MV-4-11 (cell line): ENCODE measurements at regions not wholly inside any gene's neighbourhood (a gene's known extent, or its start where the extent isn't known, plus 50 kb on each side); places are given as distances from the start of the nearest gene placed in this dataset.

Experiments used
- DNase-seq: peaks from one replicate; lab custom pipeline; 2025; lab: John Stamatoyannopoulos, UW

DNA sequence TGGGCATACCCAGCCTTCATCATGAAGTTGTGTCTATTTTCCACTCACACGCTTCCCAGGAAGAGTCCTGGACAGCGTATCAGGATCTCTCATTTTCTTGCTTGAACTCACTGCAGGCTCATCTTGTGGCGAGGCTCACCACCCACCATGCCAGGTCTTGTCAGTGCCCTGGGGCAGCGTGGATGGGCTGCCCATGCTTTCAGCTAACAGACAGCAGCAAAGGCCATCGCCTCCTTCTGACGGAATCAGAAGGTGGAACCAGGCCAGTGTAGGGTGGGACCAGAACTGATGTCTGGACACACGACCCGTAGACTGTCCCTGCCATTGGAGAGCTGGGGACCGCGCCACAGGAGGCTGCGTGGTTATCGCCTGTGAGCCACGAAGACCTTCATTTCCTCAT lies 169.4 kb downstream of the FOXL1 start:
- peak; percentile 34 for DNase-seq

DNA sequence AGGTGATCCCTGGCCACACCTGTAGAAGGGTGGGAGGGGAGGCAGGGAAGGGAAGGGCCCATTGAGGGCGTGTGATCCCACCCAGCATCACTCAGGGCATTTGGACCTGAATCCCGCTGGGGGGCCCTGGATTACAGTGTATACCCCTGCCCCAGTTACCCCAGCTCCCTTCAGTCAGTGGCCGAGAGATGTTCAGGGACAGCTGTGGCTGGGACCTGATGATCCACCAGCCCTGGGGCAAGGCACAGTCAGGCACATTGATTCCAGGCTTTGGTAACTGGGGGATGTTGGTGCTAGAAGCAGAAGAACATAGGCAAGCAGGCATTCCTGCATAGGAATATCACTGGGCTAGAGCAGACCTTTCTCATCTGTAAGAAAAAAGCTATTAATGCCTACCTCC lies 170.3 kb downstream of the FOXL1 start:
- no peak for DNase-seq

GRCh38 chr16:86751076-86752030 lies 173.0 kb downstream of the FOXL1 start:
- DNase-seq: peak; percentile 84

- no peak for DNase-seq
These were observed 174.3 kb downstream of the FOXL1 start for GRCh38 chr16:86752582-86753175.

DNA sequence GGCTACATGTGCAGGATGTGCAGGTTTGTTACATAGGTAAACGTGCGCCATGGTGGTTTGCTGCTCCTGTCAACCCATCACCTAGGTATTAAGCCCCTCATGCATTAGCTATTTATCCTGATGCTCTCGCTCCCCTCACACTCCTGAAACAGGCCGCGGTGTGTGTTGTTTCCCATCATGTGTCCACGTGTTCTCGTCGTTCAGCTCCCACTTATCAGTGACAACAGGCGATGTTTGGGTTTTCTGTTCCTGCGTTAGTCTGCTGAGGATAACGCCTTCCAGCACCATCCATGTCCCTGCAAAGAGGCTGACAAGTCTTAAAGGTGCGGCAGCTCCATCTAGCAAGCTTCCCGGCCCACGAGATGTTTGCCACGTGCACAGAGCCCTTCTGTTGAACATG lies 175.1 kb downstream of the FOXL1 start:
- DNase-seq: no peak

- DNase-seq: no peak
These were observed 177.2 kb downstream of the FOXL1 start for GRCh38 chr16:86755571-86756006.

DNA sequence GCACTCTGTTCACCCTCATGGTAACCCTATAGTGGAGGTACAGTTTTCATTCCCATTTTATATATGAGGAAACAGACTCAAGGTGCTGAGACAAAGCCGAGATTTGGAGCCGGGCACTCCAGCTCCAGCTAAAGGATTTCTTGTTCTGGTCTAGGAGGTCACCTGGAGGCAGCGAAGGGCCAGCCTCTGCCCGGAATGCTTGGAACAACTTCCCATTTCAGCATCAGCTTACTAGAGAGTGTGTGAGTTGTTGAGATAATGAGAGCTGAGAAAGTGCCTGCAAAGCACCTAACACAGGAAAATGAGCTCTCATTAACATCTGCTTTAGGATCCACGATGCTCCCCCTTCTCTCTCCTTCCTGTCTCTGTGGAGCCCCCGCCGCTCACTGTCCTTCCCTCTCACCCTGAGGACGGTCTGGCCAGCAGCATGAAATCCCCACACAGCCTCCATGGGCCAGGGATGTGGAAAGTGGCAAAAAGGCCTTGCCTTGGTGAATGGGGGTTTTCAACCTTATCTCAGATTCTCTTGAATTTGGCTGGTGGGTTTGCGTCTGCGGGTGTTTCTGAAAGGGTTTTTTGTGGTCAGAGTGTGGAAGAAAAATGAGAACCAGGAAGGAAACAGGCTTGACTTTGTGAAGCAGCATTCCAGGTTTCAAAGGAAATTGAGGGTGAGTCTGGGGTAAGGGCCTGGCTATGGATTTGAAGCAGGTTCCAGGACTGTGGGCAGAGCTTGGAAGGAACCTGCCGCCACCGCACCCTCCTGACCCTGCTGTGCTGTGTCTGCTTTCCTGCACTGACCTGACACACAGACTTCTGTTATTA lies 178.7 kb downstream of the FOXL1 start:
- DNase-seq: no peak

DNA sequence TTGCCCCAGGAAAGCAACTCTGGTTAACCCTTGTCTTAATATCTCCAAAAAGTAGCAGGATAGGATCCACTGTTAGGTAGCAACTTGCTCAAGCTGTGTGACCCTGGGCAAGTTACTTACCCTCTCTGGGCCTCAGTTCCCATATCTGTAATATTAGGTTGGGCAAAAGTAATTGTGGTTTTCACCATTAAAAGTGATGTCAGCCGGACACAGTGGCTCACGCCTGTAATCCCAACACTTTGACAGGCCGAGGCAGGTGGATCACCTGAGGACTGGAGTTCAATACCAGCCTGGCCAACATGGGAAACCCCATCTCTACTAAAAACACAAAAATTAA lies 179.3 kb downstream of the FOXL1 start:
- no peak for DNase-seq

DNA sequence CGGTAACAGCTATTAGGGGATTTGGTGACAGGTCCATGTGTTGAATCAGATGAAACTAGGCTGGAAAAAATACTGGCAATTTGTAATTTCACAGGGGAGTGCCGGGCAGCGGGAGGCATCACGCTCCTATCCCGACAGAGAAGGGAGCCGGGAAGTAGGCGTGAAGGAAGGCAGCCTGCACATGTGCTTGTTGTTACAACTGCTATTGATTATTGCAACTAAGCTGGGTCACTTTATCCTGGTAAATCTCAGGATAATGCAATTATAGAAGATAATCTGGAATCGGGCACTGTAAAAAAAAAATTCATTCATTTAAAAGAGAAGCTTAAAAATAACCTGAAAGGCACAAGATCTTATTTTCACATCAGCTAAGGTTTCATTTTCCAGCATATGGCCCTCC lies 180.6 kb downstream of the FOXL1 start:
- no peak for DNase-seq

- no peak for DNase-seq
These were observed 183.0 kb downstream of the FOXL1 start for GRCh38 chr16:86761111-86762031.

DNA sequence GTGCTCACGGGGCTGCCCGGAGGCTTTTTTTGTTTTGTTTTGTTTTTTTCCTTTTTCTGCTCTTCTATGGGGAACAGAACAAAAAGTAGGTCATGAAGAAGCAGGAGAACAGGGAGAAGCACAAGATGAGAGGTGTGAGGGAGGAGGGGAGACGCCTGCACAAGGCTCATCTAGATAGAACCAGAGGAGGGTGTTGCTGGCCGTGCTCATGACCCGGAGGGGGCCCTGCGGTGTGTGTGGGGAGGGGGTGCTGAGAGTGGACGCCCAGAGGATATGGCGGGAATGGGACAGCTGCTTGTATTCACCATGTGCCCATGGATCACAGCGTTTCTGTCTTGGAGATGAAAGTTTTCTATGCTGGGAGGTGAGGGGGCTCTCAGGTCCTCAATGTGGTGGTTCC lies 183.7 kb downstream of the FOXL1 start:
- DNase-seq: no peak

DNA sequence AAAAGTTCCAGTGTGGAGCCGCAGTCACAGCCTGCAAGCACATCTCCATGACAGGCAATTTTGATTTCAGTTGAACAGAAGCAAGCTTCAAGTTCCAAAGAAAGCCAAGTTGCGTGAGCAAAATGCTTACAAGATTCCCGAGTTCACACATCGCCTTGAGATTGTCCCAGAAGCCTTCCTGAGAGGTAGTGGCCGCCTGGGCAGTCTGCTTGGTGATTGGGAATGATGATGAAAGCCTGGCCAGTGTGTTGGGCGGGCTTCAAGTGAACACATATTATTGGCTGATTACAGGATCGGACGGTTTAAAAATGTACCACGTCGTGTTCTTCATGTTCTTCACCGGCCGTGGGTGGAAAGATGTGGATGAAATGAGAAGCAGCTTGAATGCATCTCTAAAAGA lies 185.5 kb downstream of the FOXL1 start:
- DNase-seq: no peak

DNA sequence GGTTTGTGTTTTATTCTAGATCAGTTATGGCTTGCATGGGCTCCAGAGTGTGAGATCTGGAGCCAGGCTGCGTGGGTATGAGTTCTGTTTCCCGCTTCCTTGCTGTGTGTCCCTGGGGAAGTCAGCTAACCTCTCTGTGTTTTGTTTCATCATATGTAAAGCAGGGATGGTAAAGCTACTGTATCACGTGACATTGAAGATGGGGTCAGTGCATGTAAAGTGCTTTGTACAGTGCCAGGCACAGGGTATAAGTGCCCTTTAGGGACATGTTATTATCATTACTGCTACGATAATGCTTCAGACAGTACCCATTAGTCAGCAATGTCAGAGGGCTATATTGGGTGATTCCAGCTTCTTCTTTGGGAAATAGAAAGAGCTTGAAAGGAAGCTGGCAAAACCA lies 186.2 kb downstream of the FOXL1 start:
- DNase-seq: no peak

GRCh38 chr16:86765389-86766026 lies 187.2 kb downstream of the FOXL1 start:
- no peak for DNase-seq

DNA sequence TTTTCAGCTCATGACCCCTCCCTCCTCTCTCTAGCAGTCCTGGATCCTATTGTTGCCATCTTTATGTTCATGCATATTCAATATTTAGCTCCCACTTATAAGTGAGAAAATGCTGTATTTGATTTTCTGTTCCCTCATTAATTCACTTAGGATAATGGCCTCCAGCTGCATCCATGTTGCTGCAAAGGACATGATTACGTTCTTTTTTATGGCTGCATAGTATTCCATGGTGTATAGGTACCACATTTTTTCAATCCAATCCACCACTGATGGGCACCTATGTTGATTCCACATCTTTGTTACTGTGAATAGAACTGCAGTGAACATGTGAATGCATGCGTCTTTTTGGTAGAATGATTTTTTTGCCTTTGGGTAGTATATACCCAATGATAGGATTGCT lies 188.4 kb downstream of the FOXL1 start:
- no peak for DNase-seq

- no peak for DNase-seq
These were observed 190.0 kb downstream of the FOXL1 start for GRCh38 chr16:86768228-86768791.

DNA sequence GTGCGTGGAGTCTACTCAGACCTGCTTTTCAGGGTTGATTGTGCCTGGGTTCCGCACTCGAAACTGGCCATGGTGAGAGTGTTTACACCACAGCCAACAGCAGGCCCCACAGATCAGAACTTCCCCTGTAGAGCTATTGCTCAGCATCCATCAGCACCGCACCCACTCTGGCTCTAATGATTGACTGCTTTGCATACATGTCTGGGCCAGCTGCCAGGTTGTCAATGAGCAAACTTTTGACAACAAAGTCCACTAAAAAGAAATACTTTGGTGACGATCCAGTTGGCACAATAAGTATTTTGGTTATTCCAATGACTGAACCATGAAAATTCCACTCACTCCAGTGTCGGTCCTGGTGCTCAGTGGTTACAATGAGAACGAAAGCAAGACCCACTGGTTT lies 190.7 kb downstream of the FOXL1 start:
- no peak for DNase-seq

- no peak for DNase-seq
These were observed 193.4 kb downstream of the FOXL1 start for GRCh38 chr16:86771506-86772460.

DNA sequence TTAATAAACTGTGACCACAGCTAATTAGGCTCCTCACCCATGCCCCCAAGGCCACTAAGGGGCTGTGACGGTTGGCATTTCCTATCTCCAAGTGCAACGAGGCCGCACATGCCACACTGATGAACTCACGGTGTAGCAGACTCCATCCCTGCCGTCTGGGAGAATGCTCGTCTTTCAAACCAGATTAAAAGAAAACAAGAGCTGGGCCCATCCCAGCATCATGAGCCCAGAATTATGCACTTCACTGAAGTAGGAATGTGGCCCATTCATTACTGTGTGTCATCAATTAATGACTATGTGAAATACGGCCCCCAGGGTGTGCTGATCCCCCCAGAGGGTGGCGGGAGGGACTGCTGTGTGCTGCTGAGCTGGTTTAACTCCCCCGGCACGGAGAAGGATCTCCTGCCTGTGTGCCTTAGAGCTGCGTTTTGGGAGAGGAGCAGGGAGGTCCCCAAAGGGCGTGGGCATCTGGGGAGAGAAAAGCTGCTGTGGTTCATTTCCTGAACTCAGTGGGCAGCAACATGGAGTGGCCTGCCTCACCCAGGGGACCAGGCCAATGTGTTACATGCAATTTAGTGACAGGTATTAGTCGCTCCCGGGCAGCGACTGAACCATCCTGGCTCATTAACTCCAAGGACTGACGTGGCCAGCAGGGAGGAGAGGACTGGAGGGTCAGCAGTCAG lies 194.5 kb downstream of the FOXL1 start:
- DNase-seq: no peak
